ENCODE measurements at regions not wholly inside any gene's neighbourhood (a gene's known extent, or its start where the extent isn't known, plus 50 kb on each side); places are given as distances from the start of the nearest gene placed in this dataset.

DNA sequence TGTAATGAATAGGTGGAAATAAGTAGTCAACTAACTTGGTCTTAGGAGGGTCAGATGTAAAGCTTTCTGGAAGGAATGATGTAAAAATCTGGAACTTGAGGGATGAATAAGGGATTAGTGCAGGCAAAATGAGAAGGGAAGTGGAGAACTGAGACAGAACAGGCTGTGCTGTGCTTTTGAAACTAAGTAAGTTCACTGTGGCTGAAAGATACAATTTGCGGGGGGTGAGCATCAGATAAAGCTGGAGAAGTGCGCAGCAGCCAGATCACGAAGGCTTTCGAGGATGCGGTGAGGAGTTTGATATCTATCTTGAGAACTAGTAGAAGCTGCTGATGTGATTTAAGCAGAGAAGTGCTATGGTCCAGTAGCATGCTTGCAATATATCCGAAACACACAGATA lies 247.8 kb downstream of the RNF144B start:
- intact Hi-C loops (cut with micrococcal nuclease) (no loop called here), dilution Hi-C loops (cut with MboI; ENCODE audit: extremely low pct_ligation_motif_present, low sequenced_read_pairs) (no loop called here)
- ChIA-PET CTCF (no interaction called here), POLR2A (no interaction called here)
- no TSS peak for BruUV-seq (replicated peaks)
- Histone ChIP-seq H3K36me3 (ENCODE audit: control insufficient read depth in 2 of 2, extremely low read depth in 1 of 2, insufficient read depth in 2 of 2, low read length in 2 of 2) (no peaks in the 10 kb centered on the region), H3K4me3 (replicated peaks in 1 of 3; ENCODE audit: insufficient read depth in 1 of 3, low read depth in 1 of 3, low read length in 3 of 3) (no peak overlapping the region), H2AFZ (ENCODE audit: low read depth, low read length) (no peak overlapping the region), H3K9me3 (replicated peaks; ENCODE audit: control insufficient read depth, insufficient read depth, low read length) (no peaks in the 10 kb centered on the region), H4K20me1 (replicated peaks; ENCODE audit: control insufficient read depth, extremely low read depth, insufficient read depth, low read length) (no peaks in the 10 kb centered on the region), H3K79me2 (ENCODE audit: control insufficient read depth, insufficient read depth, low read length) (no peaks in the 10 kb centered on the region), H3K4me2 (ENCODE audit: insufficient read depth, low read length) (no peak overlapping the region), H3K27ac (ENCODE audit: insufficient read depth, low read depth, low read length) (no peak overlapping the region), H3K27me3 (ENCODE audit: control insufficient read depth in 2 of 2, insufficient read depth in 2 of 2, low read length in 2 of 2) (no peaks in the 10 kb centered on the region), H3K4me1 (ENCODE audit: control insufficient read depth, extremely low read depth, insufficient read depth, low read length) (peaks cover 2% of the 10 kb centered on the region), H3K9ac (replicated peaks; ENCODE audit: extremely low read depth, insufficient read depth, low read length) (no peak overlapping the region), H3K9me1 (replicated peaks; ENCODE audit: control insufficient read depth, extremely low read depth, insufficient read depth, low read length) (no peaks in the 10 kb centered on the region)
- DNase-seq (ENCODE audit: low read depth, low spot score) = no peak
- FAIRE-seq = no peak
- TF ChIP-seq CTCF (IDR thresholded peaks at IDR 0.05; ENCODE audit: extremely low read depth in 1 of 2, insufficient read depth in 1 of 2, low read depth in 1 of 2, low read length in 2 of 2) = no peak
- TF ChIP-seq EZH2 (IDR thresholded peaks at IDR 0.05; ENCODE audit: borderline replicate concordance, low read depth, low read length, severe bottlenecking) = no peak
- no peak for TF ChIP-seq JUN (IDR thresholded peaks at IDR 0.05; ENCODE audit: borderline replicate concordance, insufficient read depth, insufficient read length, low read depth)
- TF ChIP-seq FOS (IDR thresholded peaks at IDR 0.05; ENCODE audit: borderline replicate concordance, insufficient read depth, low read length) = no peak
- TF ChIP-seq MAX (IDR thresholded peaks at IDR 0.05; ENCODE audit: insufficient read depth, insufficient read length) = no peak
- TF ChIP-seq POLR2AphosphoS5 (IDR thresholded peaks at IDR 0.05; ENCODE audit: insufficient read depth, low read depth, low read length) = no peak
- no peak for TF ChIP-seq GATA2 (IDR thresholded peaks at IDR 0.05; ENCODE audit: insufficient read depth, insufficient read length, low read depth, low read length)
- no peak for TF ChIP-seq POLR2A (IDR thresholded peaks at IDR 0.05; ENCODE audit: low read depth, low read length)
- no peak for TF ChIP-seq MYC (IDR thresholded peaks at IDR 0.05; ENCODE audit: low read depth, low read length)

Data from endothelial cell of umbilical vein (primary cell).